OCI-LY3 (cell line): ENCODE measurements at regions not wholly inside any gene's neighbourhood (a gene's known extent, or its start where the extent isn't known, plus 50 kb on each side); places are given as distances from the start of the nearest gene placed in this dataset.

Experiments used
- H2AFZ ChIP-seq: fragments of 200-600, 300-600 bp; shearing (Covaris generic); 2 replicates; pipeline ENCODE4 v1.6.0; 2014; ENCODE audit warnings: antibody characterized with exemption, low read depth, low read length
- H3K27ac ChIP-seq: fragments of 200-600, 300-600 bp; sonication (generic); 2 replicates; pipeline ENCODE4 v1.5.1; 2014; ENCODE audit warnings: mild to moderate bottlenecking, low read length, moderate library complexity, mixed read lengths
- H3K27me3 ChIP-seq: fragments of 200-600, 300-600 bp; sonication (generic); 2 replicates; pipeline ENCODE4 v1.6.1; 2014; ENCODE audit warnings: low read depth, low read length, mixed read lengths
- H3K36me3 ChIP-seq: fragments of 200-600, 300-600 bp; sonication (generic); replicated peaks from 2 replicates; pipeline ENCODE3; 2014; ENCODE audit warnings: low read depth, low read length, mixed read lengths
- H3K4me1 ChIP-seq: fragments of 300-600, 200-600 bp; sonication (generic); 2 replicates; pipeline ENCODE4 v1.6.1; 2014; ENCODE audit warnings: low read length, mixed read lengths
- H3K4me2 ChIP-seq: fragments of 200-600, 300-600 bp; sonication (generic); 2 replicates; pipeline ENCODE4 v1.6.1; 2014; ENCODE audit warnings: low read length, mixed read lengths
- H3K4me3 ChIP-seq: fragments of 300-600, 200-600 bp; sonication (generic); 2 replicates; pipeline ENCODE4 v1.5.1; 2014; ENCODE audit warnings: antibody characterized with exemption, mild to moderate bottlenecking, low read length, moderate library complexity
- H3K79me2 ChIP-seq: fragments of 300-600, 200-600 bp; shearing (Covaris generic); 2 replicates; pipeline ENCODE4 v1.6.1; 2014; ENCODE audit warnings: mild to moderate bottlenecking, low read length, mixed read lengths
- H3K9ac ChIP-seq: fragments of 300-600, 200-600 bp; shearing (Covaris generic); 2 replicates; pipeline ENCODE4 v1.6.0; 2014; ENCODE audit warnings: mild to moderate bottlenecking, low read length, moderate library complexity
- H3K9me3 ChIP-seq: fragments of 200-600, 300-600 bp; shearing (Covaris generic); 2 replicates; pipeline ENCODE4 v1.6.1; 2014; ENCODE audit warnings: low read length, mixed read lengths; ENCODE audit not compliant: insufficient read depth
- H4K20me1 ChIP-seq: fragments of 200-600, 300-600 bp; sonication (generic); 2 replicates; pipeline ENCODE4 v1.6.1; 2016; ENCODE audit warnings: low read length, mixed read lengths; ENCODE audit not compliant: insufficient read depth
- CTCF ChIP-seq: fragments of 200-600, 300-600 bp; sonication (generic); IDR thresholded peaks from 2 replicates; pipeline ENCODE4 v1.5.1; 2014; ENCODE audit warnings: antibody characterized with exemption, low read length, low read depth
- EZH2phosphoT487 ChIP-seq: fragments of 200-600 bp; shearing (Covaris generic); IDR thresholded peaks from 2 replicates; pipeline ENCODE4 v1.6.1; 2018; ENCODE audit warnings: antibody characterized with exemption, mixed run types, low read depth

DNA sequence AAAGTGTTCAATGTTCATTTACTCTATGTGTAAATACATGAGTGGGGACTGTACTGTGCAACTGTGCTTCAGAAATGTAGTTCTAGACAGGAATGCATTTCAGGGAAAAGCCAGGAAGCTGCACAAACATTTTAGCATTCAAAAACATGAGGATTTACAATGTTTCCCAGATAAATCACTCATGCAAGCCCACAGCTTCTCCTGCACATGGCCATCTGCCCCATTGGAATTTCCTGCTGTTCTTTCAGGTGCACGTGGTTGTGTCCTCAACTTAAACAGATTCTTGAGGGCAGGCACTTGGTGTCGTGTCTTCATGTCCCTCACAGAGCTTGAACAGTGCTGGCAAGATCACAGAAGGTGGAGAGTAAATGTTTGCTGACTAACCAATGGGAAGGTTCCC, 101.5 kb downstream of the UNC5CL start:
- H3K27me3 ChIP-seq: peaks cover 23% of the 10 kb centered on the region
- no peaks in the 10 kb centered on the region for H3K36me3 ChIP-seq
- TF ChIP-seq CTCF (no peak), EZH2phosphoT487 (no peak)
- no peaks in the 10 kb centered on the region for H3K79me2 ChIP-seq
- no peak overlapping the region for H3K4me3 ChIP-seq
- no peak overlapping the region for H3K27ac ChIP-seq
- no peak overlapping the region for H3K9ac ChIP-seq
- H4K20me1 ChIP-seq: no peaks in the 10 kb centered on the region
- no peaks in the 10 kb centered on the region for H3K4me1 ChIP-seq
- no peaks in the 10 kb centered on the region for H3K9me3 ChIP-seq
- no peak overlapping the region for H3K4me2 ChIP-seq
- no peak overlapping the region for H2AFZ ChIP-seq

GRCh38 chr6:40936818-40937251, 102.2 kb downstream of the UNC5CL start:
- H3K36me3 ChIP-seq: no peaks in the 10 kb centered on the region
- no peak overlapping the region for H3K4me3 ChIP-seq
- no peak overlapping the region for H3K27ac ChIP-seq
- no peaks in the 10 kb centered on the region for H4K20me1 ChIP-seq
- H3K4me1 ChIP-seq: no peaks in the 10 kb centered on the region
- H3K9me3 ChIP-seq: no peaks in the 10 kb centered on the region
- H2AFZ ChIP-seq: no peak overlapping the region
- H3K9ac ChIP-seq: no peak overlapping the region
- H3K79me2 ChIP-seq: no peaks in the 10 kb centered on the region
- TF ChIP-seq CTCF (no peak), EZH2phosphoT487 (no peak)
- H3K4me2 ChIP-seq: no peak overlapping the region
- peaks cover 23% of the 10 kb centered on the region for H3K27me3 ChIP-seq

DNA sequence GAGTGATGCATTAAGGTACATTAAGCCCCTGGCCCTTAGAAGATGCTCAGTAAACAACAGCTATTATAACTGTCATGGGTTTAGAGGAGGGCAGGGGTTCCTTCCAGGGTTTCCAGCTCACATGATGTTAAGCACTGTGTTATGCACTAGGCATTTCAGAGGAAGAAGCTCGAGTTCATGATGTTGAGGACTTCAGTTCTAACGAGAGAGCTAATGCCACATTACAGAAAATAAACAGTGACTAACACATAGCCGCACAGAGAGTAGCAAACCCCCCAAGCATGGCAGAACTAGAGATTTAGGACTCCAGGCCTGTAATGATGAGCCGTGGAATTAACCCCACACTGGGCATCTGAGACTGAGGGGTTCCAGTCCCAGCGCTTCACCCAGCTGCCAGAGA, 105.2 kb downstream of the UNC5CL start:
- H3K4me1 ChIP-seq: no peaks in the 10 kb centered on the region
- H3K4me3 ChIP-seq: no peak overlapping the region
- no peak overlapping the region for H3K4me2 ChIP-seq
- no peak overlapping the region for H3K9ac ChIP-seq
- no peaks in the 10 kb centered on the region for H3K9me3 ChIP-seq
- no peaks in the 10 kb centered on the region for H3K79me2 ChIP-seq
- peaks cover 18% of the 10 kb centered on the region for H3K27me3 ChIP-seq
- no peaks in the 10 kb centered on the region for H4K20me1 ChIP-seq
- no peak overlapping the region for H3K27ac ChIP-seq
- TF ChIP-seq EZH2phosphoT487: no peak
- TF ChIP-seq CTCF: no peak
- no peak overlapping the region for H2AFZ ChIP-seq
- no peaks in the 10 kb centered on the region for H3K36me3 ChIP-seq

- H3K4me2 ChIP-seq: no peak overlapping the region
These were observed 106.1 kb downstream of the UNC5CL start for GRCh38 chr6:40932953-40933352.

More at GRCh38 chr6:40932953-40933352, 106.1 kb downstream of the UNC5CL start:
- H3K27me3 ChIP-seq: peaks cover 25% of the 10 kb centered on the region
- TF ChIP-seq CTCF (no peak), EZH2phosphoT487 (no peak)
- H3K9ac ChIP-seq: no peak overlapping the region
- H3K4me1 ChIP-seq: no peaks in the 10 kb centered on the region
- H3K36me3 ChIP-seq: no peaks in the 10 kb centered on the region
- no peak overlapping the region for H3K27ac ChIP-seq
- H3K9me3 ChIP-seq: no peaks in the 10 kb centered on the region
- H3K4me3 ChIP-seq: no peak overlapping the region
- H3K79me2 ChIP-seq: no peaks in the 10 kb centered on the region
- H2AFZ ChIP-seq: no peak overlapping the region
- H4K20me1 ChIP-seq: no peaks in the 10 kb centered on the region
